Transverse colon (tissue), 4 donors: ENCODE measurements at regions not wholly inside any gene's neighbourhood (a gene's known extent, or its start where the extent isn't known, plus 50 kb on each side); places are given as distances from the start of the nearest gene placed in this dataset.

Experiments used
- DNase-seq: peaks from one replicate; pipeline ENCODE4 v3.0.0-alpha.2; 2019
- H3K27ac ChIP-seq, 4 donors: fragments of 200-600 bp; sonication (generic); 2 replicates each; pipeline ENCODE4 v1.5.1; 2016 to 2018; ENCODE audit warnings: inconsistent platforms in 4 of 4
- H3K27me3 ChIP-seq: fragments of 200-600 bp; sonication (generic); 2 replicates; pipeline ENCODE4 v1.5.1; 2017; ENCODE audit warnings: inconsistent platforms
- H3K36me3 ChIP-seq, 4 donors: fragments of 200-600 bp; sonication (generic); 2 replicates each; pipeline ENCODE4 v1.5.1; 2017 to 2019; ENCODE audit warnings: inconsistent platforms in 4 of 4
- H3K4me1 ChIP-seq, 4 donors: fragments of 200-600 bp; sonication (generic); 2 replicates each; pipeline ENCODE4 v1.5.1; 2017 to 2020; ENCODE audit warnings: inconsistent platforms in 4 of 4
- H3K4me3 ChIP-seq, 4 donors: fragments of 200-600 bp; sonication (generic); 1 replicate in 1 of 4; 2 replicates in 3 of 4; pipeline versions ENCODE4 v1.5.1 to v1.6.1; 2017 to 2019; ENCODE audit warnings: inconsistent platforms in 4 of 4
- H3K9me3 ChIP-seq, 2 donors: fragments of 200-600 bp; sonication (generic); 2 replicates each; pipeline ENCODE4 v1.5.1; 2017 to 2019; ENCODE audit warnings: inconsistent platforms in 2 of 2
- EP300 ChIP-seq: sonication (generic); formaldehyde crosslinking; IDR thresholded peaks from one replicate; pipeline ENCODE4 v1.6.1; 2017; ENCODE audit warnings: antibody characterized with exemption, low read depth
- POLR2A ChIP-seq: fragments of 450-650 bp; IDR thresholded peaks from one replicate; pipeline ENCODE4 v1.6.1; 2016; ENCODE audit warnings: antibody characterized with exemption, mild to moderate bottlenecking, moderate library complexity
- POLR2AphosphoS5 ChIP-seq, 3 donors: sonication (generic); formaldehyde crosslinking; IDR thresholded peaks; one replicate each; pipeline ENCODE4 v1.6.1; 2016; ENCODE audit warnings: antibody characterized with exemption in 3 of 3
- WGBS, 2 donors: methylation state at CpG; one replicate each; pipeline ENCODE4 v1.1.5; 2018; ENCODE audit warnings: low coverage in 1 of 2; 5-methylcytosine and 5-hydroxymethylcytosine counted together
- in situ Hi-C, 4 donors: fragments of 200-750 bp; cut with MboI; loops; one replicate each; pipeline versions ENCODE4 v1.15.0 to v1.15.1; 2017; ENCODE audit warnings: low sequenced_read_pairs in 3 of 4, low pct_ligation_motif_present in 1 of 4, low pct_unique_long_range_greater_than_20kb in 1 of 4
- intact Hi-C: fragments of 100-400 bp; cut with DNase I; formaldehyde crosslinking; loops from one replicate; pipeline ENCODE4 v1.15.1; 2023; ENCODE audit warnings: low total_unique reads
- TF ChIP-seq, protein P1 (sequence below), 5 experiments: fragments of 200-600 bp in 3 of 5; fragments of 450-650 bp in 2 of 5; sonication (generic) in 3 of 5; IDR thresholded peaks; 1 replicate in 2 of 5; 2 replicates in 3 of 5; pipeline ENCODE4 v1.5.1; 2016 to 2017; ENCODE audit warnings: antibody characterized with exemption in 5 of 5, inconsistent platforms in 3 of 5, mild to moderate bottlenecking in 2 of 5, moderate library complexity in 1 of 5

DNA sequence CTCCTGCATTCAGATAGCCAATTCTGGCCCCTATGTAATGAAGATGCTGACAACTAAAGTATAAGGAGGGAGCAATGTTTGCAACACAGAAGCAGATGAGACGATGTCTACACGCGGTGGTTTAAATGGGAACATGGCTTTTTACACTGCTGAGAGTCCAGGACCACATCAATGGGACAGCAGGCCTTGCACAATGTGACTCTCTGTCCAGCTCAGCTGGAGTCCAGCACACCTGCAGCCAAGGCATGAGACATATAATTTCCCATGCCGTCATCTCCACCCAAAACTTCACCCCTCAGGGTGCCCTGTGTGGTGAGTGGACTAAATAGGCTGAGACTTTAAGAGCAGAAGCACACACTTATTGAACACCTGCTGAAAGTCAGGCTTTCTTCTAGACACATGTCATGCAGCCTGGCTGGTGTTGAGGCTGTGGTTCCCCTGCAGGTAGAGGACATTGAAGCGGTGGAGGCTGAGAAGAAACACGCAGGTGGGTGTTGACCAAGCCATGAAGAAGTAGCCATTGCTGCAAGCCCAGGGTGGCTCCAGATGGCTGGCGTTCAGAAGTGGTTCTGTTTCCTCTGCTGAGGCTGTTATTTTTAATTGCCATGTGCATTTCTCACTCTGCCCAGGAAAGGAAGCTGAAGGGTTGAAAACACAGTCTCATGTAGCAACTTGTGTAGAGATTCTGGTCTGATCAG, 345.6 kb downstream of the MYCN start:
- no peak overlapping the region for H3K4me3 ChIP-seq
- 83 to 100% methylated on average over 1 to 7 of the region's 7 CpGs for WGBS, 2 donors
- H3K27me3 ChIP-seq, result no peaks in the 10 kb centered on the region
- TF ChIP-seq, protein P1, sequence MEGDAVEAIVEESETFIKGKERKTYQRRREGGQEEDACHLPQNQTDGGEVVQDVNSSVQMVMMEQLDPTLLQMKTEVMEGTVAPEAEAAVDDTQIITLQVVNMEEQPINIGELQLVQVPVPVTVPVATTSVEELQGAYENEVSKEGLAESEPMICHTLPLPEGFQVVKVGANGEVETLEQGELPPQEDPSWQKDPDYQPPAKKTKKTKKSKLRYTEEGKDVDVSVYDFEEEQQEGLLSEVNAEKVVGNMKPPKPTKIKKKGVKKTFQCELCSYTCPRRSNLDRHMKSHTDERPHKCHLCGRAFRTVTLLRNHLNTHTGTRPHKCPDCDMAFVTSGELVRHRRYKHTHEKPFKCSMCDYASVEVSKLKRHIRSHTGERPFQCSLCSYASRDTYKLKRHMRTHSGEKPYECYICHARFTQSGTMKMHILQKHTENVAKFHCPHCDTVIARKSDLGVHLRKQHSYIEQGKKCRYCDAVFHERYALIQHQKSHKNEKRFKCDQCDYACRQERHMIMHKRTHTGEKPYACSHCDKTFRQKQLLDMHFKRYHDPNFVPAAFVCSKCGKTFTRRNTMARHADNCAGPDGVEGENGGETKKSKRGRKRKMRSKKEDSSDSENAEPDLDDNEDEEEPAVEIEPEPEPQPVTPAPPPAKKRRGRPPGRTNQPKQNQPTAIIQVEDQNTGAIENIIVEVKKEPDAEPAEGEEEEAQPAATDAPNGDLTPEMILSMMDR (IDR thresholded peaks at IDR 0.05), result no peak
- TF ChIP-seq POLR2AphosphoS5 (IDR thresholded peaks at IDR 0.05) (no peak), EP300 (no peak), POLR2A (no peak)
- in situ Hi-C loops (loop anchor here in 3 of 4 donors (10.0 to 25.0 kb wide), 2 partner anchors 349 to 351 kb away; partner anchors contain the start of gene MYCN (in 2 of the 3)), intact Hi-C loops (no loop called here)
- H3K9me3 ChIP-seq, result no peaks in the 10 kb centered on the region
- H3K27ac ChIP-seq, result no peak overlapping the region
- no peaks in the 10 kb centered on the region for H3K36me3 ChIP-seq
- no peak for DNase-seq
- no peaks in the 10 kb centered on the region for H3K4me1 ChIP-seq

DNA sequence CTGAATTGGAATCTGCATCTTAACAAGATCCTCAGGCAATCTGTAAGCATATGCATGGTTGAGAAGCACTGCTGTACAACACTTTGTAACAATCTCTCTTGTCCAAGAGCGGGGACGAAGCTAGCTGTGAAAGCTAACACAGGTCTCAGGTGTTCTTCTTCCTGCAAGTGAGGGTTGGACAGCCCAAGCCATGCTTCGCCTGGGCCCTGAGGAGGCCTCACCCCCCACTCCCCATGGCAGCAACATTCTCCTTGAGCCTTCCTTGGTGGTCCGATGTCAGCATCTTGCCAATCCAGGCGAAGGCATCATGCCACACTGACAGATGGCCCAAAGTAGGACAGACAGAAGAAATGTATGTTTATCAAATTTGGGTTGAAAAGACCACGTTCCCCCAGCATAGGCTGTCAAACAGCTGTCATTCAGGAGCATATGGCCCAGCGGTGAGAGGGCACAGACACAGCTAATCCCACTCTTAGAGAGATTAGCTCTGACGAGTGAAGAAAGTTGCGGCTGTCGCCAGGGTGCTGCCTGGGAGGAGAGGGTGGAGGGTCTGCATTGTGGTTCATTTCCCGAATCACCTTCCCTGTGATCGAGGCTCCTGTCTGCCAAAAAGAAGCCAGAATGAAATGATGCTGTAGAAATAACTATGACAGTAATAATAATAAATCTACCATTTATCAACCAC, 344.7 kb downstream of the MYCN start:
- intact Hi-C loops, result no loop called here

DNA sequence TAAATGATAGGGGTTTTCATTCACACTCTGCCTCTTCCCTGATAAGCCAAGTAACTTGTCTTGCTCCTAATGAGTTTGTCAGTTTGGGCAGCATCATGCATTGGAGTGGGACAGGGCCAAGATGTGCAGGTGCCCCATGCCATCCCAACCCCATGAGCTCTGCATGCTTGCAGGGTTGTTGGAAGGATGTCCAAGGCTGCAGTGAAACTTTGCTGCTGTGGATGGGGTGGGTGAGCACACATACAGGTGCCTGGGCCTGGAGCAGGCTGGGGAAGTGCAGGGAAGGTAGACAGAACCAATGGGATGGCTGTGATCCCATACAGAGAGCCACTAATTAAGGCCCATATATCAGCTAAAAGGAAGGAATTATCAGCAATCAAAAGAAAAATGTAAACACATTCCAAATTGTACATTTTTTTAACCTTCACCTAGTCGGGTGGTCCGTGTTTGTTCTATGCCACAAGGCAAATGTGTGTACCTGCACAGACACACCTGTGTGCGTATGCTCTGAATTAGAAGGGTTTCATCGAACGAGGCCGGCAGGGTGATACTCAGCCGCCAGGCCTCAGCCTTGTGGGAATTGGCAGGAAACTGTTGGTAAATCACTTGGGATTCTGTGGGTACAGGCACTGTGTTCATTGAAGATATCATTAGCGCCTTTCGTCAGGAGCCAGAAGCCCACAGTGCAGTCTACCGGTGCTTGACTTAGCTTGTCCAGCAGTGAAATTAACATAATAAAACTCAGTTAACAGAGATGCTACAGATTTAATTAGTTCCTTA, 342.9 kb downstream of the MYCN start:
- Histone ChIP-seq H3K27me3 (no peaks in the 10 kb centered on the region), H3K9me3 (no peaks in the 10 kb centered on the region), H3K27ac (no peak overlapping the region), H3K4me3 (no peak overlapping the region), H3K36me3 (no peaks in the 10 kb centered on the region), H3K4me1 (no peaks in the 10 kb centered on the region)
- in situ Hi-C loops (loop anchor here in 3 of 4 donors (10.0 to 25.0 kb wide), 2 partner anchors 346 to 348 kb away; partner anchors contain the start of gene MYCN (in 2 of the 3)), intact Hi-C loops (no loop called here)
- TF ChIP-seq POLR2AphosphoS5 (IDR thresholded peaks at IDR 0.05) (no peak), POLR2A (no peak), EP300 (no peak)
- TF ChIP-seq, protein P1 (IDR thresholded peaks at IDR 0.05), result no peak
- DNase-seq, result no peak
- WGBS, 2 donors, result 82% methylated on average over 10 of the region's 10 CpGs; no CpG with 5 or more reads in 1 of the 2 donors

More for the DNA sequence above, 344.7 kb downstream of the MYCN start:
- TF ChIP-seq POLR2AphosphoS5 (IDR thresholded peaks at IDR 0.05) (no peak), EP300 (no peak), POLR2A (no peak)
- TF ChIP-seq, protein P1 (IDR thresholded peaks at IDR 0.05), result no peak
- no peaks in the 10 kb centered on the region for H3K36me3 ChIP-seq
- WGBS, 2 donors, result 84 to 90% methylated on average over 6 to 12 of the region's 12 CpGs
- no peaks in the 10 kb centered on the region for H3K27me3 ChIP-seq
- H3K9me3 ChIP-seq, result no peaks in the 10 kb centered on the region
- in situ Hi-C loops, result loop anchor here in 3 of 4 donors (10.0 to 25.0 kb wide), 2 partner anchors 348 to 350 kb away; partner anchors contain the start of gene MYCN (in 2 of the 3)
- H3K4me3 ChIP-seq, result no peak overlapping the region
- no peak overlapping the region for H3K27ac ChIP-seq
- no peaks in the 10 kb centered on the region for H3K4me1 ChIP-seq
- DNase-seq, result no peak

DNA sequence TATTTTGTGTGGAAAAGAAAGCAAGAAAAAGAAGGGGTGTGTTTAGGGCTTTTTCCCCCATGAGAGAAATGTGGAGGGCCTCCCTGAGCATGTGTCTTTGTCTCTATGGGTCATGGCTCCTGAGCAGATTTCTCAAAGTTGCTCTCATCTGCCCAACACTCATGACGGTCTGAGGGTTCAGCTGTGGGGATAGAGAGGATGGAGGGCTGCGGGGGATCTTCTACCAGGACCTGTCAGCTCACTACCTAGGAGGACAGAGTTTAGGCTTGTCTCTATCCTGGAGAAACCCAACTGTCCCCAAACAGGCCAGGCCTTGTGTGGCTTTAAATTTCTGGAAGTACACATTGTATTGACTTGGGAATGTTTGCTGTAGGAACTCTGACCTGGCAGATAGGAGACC, 342.2 kb downstream of the MYCN start:
- Histone ChIP-seq H3K9me3 (no peaks in the 10 kb centered on the region), H3K36me3 (no peaks in the 10 kb centered on the region), H3K4me3 (no peak overlapping the region), H3K27ac (no peak overlapping the region), H3K4me1 (no peaks in the 10 kb centered on the region), H3K27me3 (no peaks in the 10 kb centered on the region)
- TF ChIP-seq, protein P1 (IDR thresholded peaks at IDR 0.05), result no peak
- TF ChIP-seq POLR2A, result no peak
- no peak for TF ChIP-seq POLR2AphosphoS5 (IDR thresholded peaks at IDR 0.05)
- no peak for TF ChIP-seq EP300
- WGBS, 2 donors, result 83% methylated on average over 2 of the region's 2 CpGs; no CpG with 5 or more reads in 1 of the 2 donors
- no peak for DNase-seq
- intact Hi-C loops (no loop called here), in situ Hi-C loops (loop anchor here in 3 of 4 donors (10.0 to 25.0 kb wide), 2 partner anchors 345 to 348 kb away; partner anchors contain the start of gene MYCN (in 2 of the 3))
